HepG2 (cell line): ENCODE measurements at regions not wholly inside any gene's neighbourhood (a gene's known extent, or its start where the extent isn't known, plus 50 kb on each side); places are given as distances from the start of the nearest gene placed in this dataset.

Experiments used
- ATF3 ChIP-seq: sonication (generic); formaldehyde crosslinking; IDR thresholded peaks from 2 replicates; pipeline ENCODE4 v1.4.0; 2020; ENCODE audit warnings: missing genetic modification reagents
- CTCF ChIP-seq: sonication (generic); formaldehyde crosslinking; IDR thresholded peaks from 2 replicates; pipeline ENCODE4 v1.5.0; 2020; ENCODE audit warnings: mild to moderate bottlenecking, missing genetic modification reagents, moderate library complexity
- DR1 ChIP-seq: sonication (generic); formaldehyde crosslinking; IDR thresholded peaks from 2 replicates; pipeline ENCODE4 v1.8.0; 2021; ENCODE audit warnings: mild to moderate bottlenecking, missing genetic modification reagents, inconsistent platforms
- EP300 ChIP-seq, 3 experiments: sonication (generic) in 1 of 3; formaldehyde crosslinking in 1 of 3; IDR thresholded peaks; 2 replicates each; pipeline versions ENCODE4 v1.5.1 to v1.6.1; 2011 to 2020; ENCODE audit warnings: low read depth in 2 of 3, low read length in 2 of 3, borderline replicate concordance in 1 of 3, improper control_type of control experiment in 1 of 3, mild to moderate bottlenecking in 1 of 3, missing genetic modification reagents in 1 of 3, moderate library complexity in 1 of 3
- FOXK1 ChIP-seq: sonication (generic); formaldehyde crosslinking; IDR thresholded peaks from 2 replicates; pipeline ENCODE4 v1.4.0; 2020; ENCODE audit warnings: low read depth, missing genetic modification reagents, borderline replicate concordance
- POLR2AphosphoS5 ChIP-seq: IDR thresholded peaks from 2 replicates; pipeline ENCODE4 v1.6.1; 2012; ENCODE audit warnings: low read depth, low read length
- RBM22 ChIP-seq: fragments of 200-400 bp; formaldehyde crosslinking; optimal IDR thresholded peaks from 2 replicates; pipeline ENCODE3; 2017; ENCODE audit warnings: mild to moderate bottlenecking, low read length, moderate library complexity
- SMAD1 ChIP-seq: sonication (generic); formaldehyde crosslinking; IDR thresholded peaks from 2 replicates; pipeline ENCODE4 v1.4.0; 2020; ENCODE audit warnings: missing genetic modification reagents, low read depth, mild to moderate bottlenecking, borderline replicate concordance
- SP140L ChIP-seq: sonication (generic); formaldehyde crosslinking; IDR thresholded peaks from 2 replicates; pipeline ENCODE4 v1.4.0; 2020; ENCODE audit warnings: missing genetic modification reagents, borderline replicate concordance
- ZNF782 ChIP-seq: sonication (generic); formaldehyde crosslinking; IDR thresholded peaks from 2 replicates; pipeline ENCODE4 v1.4.0; 2020; ENCODE audit warnings: missing genetic modification reagents, mild to moderate bottlenecking, borderline replicate concordance
- TF ChIP-seq, protein P1 (sequence below): sonication (generic); formaldehyde crosslinking; conservative IDR thresholded peaks from 2 replicates; pipeline ENCODE4 v1.4.0; 2020; ENCODE audit warnings: missing genetic modification reagents
- TF ChIP-seq, protein P2 (sequence below): IDR thresholded peaks from 2 replicates; pipeline ENCODE4 v1.6.1; 2012; ENCODE audit warnings: inconsistent platforms

GRCh38 chr4:152176627-152177214 is 359.2 kb downstream of the FBXW7 start:
- TF ChIP-seq, protein P1, sequence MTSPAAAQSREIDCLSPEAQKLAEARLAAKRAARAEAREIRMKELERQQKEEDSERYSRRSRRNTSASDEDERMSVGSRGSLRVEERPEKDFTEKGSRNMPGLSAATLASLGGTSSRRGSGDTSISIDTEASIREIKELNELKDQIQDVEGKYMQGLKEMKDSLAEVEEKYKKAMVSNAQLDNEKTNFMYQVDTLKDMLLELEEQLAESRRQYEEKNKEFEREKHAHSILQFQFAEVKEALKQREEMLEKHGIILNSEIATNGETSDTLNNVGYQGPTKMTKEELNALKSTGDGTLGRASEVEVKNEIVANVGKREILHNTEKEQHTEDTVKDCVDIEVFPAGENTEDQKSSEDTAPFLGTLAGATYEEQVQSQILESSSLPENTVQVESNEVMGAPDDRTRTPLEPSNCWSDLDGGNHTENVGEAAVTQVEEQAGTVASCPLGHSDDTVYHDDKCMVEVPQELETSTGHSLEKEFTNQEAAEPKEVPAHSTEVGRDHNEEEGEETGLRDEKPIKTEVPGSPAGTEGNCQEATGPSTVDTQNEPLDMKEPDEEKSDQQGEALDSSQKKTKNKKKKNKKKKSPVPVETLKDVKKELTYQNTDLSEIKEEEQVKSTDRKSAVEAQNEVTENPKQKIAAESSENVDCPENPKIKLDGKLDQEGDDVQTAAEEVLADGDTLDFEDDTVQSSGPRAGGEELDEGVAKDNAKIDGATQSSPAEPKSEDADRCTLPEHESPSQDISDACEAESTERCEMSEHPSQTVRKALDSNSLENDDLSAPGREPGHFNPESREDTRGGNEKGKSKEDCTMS = no peak
- no peak for TF ChIP-seq FOXK1 (CRISPR knock-in tag)
- TF ChIP-seq RBM22 = no peak
- TF ChIP-seq POLR2AphosphoS5 = no peak
- TF ChIP-seq CTCF (CRISPR knock-in tag) = no peak
- TF ChIP-seq EP300 (IDR thresholded peaks at IDR 0.05; ENCODE audit: low read depth in 2 of 2, low read length in 2 of 2) = no peak
- no peak for TF ChIP-seq EP300 (CRISPR knock-in tag; IDR thresholded peaks at IDR 0.05; ENCODE audit: borderline replicate concordance)
- no peak for TF ChIP-seq DR1 (CRISPR knock-in tag)
- no peak for TF ChIP-seq SMAD1
- no peak for TF ChIP-seq ATF3 (CRISPR knock-in tag)
- TF ChIP-seq SP140L (CRISPR knock-in tag) = no peak
- TF ChIP-seq, protein P2, sequence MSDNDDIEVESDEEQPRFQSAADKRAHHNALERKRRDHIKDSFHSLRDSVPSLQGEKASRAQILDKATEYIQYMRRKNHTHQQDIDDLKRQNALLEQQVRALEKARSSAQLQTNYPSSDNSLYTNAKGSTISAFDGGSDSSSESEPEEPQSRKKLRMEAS = no peak
- TF ChIP-seq ZNF782 (CRISPR knock-in tag) = no peak
